ENCODE measurements at regions not wholly inside any gene's neighbourhood (a gene's known extent, or its start where the extent isn't known, plus 50 kb on each side); places are given as distances from the start of the nearest gene placed in this dataset.

DNA sequence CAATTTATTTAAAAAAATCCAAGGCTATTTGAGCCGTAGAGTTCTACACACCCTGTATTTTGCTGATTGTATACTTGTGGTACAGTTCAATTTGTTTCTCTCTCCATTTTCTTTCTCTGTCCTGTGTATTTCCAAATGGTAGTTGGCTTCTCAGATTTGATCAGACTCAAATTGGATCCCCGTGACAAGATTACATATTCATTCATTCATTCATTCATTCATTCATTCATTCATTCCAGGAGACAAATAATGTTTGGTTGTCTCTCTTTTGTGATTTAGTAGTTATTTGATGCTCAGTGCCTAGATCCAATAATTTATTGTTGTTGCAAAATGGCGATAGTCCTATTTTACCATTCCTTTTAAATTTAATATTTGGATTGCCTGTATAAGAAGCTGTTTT lies 292.8 kb upstream of the RIOK2 start:
- Histone ChIP-seq H3K36me3 (replicated peaks; ENCODE audit: insufficient read depth, low read depth) (no peaks in the 10 kb centered on the region), H3K9me2 (replicated peaks; ENCODE audit: insufficient read depth) (no peaks in the 10 kb centered on the region), H3K79me2 (no peaks in the 10 kb centered on the region), H3K4me3 (no peak overlapping the region), H2AFZ (no peak overlapping the region), H3K4me2 (no peak overlapping the region), H3K27me3 (no peaks in the 10 kb centered on the region), H4K20me1 (ENCODE audit: insufficient read depth, poor library complexity, severe bottlenecking) (no peaks in the 10 kb centered on the region), H3K4me1 (ENCODE audit: insufficient read depth) (no peaks in the 10 kb centered on the region), H3K27ac (no peak overlapping the region), H3K9me3 (ENCODE audit: low read depth) (no peaks in the 10 kb centered on the region)
- TF ChIP-seq EZH2phosphoT487 (IDR thresholded peaks at IDR 0.05; ENCODE audit: low read depth, severe bottlenecking, unreplicated experiment) (no peak), CTCF (IDR thresholded peaks at IDR 0.05; ENCODE audit: poor library complexity) (no peak), EZH2 (IDR thresholded peaks at IDR 0.05; ENCODE audit: borderline replicate concordance) (no peak)
- 95% methylated on average over 3 of the region's 3 CpGs for WGBS (ENCODE audit: low lambda C conversion rate, missing lambda C conversion rate)
- no peak for DNase-seq (ENCODE audit: low spot score)

DNA sequence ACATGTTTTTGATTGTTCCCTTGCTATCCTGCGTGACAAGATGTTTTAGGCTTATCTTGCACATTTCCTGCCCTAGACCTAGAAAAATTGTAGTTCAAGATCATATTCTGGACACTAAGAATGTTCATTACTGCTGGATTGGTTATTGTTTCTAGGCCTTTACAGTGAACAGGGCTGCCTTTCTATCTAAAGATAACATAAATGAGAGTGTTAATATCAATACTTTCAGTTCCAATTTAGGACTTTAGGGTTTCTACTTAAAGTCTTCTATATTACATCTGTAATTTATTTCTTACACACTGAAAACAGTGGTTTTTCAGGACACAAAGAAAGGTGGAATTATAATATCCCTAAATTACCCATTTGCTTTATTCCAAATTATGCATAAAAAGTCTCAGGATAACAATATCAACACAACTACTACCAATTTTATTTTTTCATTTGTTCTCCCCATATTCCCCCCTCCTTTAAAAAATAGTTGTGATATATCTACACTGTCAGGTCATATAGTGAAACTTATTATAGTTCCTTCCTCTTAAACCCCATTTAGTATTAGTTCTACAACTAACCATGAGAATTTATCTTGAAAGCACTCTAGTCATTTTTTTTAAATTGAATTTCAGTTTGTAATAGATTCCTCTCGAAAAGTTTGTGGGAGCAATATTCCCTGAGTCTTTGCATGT lies 293.9 kb upstream of the RIOK2 start:
- H3K9me2 ChIP-seq (replicated peaks; ENCODE audit: insufficient read depth), result no peaks in the 10 kb centered on the region
- H4K20me1 ChIP-seq (ENCODE audit: insufficient read depth, poor library complexity, severe bottlenecking), result no peaks in the 10 kb centered on the region
- no peaks in the 10 kb centered on the region for H3K4me1 ChIP-seq (ENCODE audit: insufficient read depth)
- no peak for TF ChIP-seq CTCF (IDR thresholded peaks at IDR 0.05; ENCODE audit: poor library complexity)
- TF ChIP-seq EZH2phosphoT487 (IDR thresholded peaks at IDR 0.05; ENCODE audit: low read depth, severe bottlenecking, unreplicated experiment), result no peak
- TF ChIP-seq EZH2 (IDR thresholded peaks at IDR 0.05; ENCODE audit: borderline replicate concordance), result no peak
- H3K27ac ChIP-seq, result no peak overlapping the region
- DNase-seq (ENCODE audit: low spot score), result no peak
- no peak overlapping the region for H3K4me3 ChIP-seq
- no peaks in the 10 kb centered on the region for H3K36me3 ChIP-seq (replicated peaks; ENCODE audit: insufficient read depth, low read depth)
- H3K9me3 ChIP-seq (ENCODE audit: low read depth), result no peaks in the 10 kb centered on the region
- 90% methylated on average over 2 of the region's 2 CpGs for WGBS (ENCODE audit: low lambda C conversion rate, missing lambda C conversion rate)
- no peaks in the 10 kb centered on the region for H3K27me3 ChIP-seq
- no peak overlapping the region for H2AFZ ChIP-seq
- no peak overlapping the region for H3K4me2 ChIP-seq
- no peaks in the 10 kb centered on the region for H3K79me2 ChIP-seq

DNA sequence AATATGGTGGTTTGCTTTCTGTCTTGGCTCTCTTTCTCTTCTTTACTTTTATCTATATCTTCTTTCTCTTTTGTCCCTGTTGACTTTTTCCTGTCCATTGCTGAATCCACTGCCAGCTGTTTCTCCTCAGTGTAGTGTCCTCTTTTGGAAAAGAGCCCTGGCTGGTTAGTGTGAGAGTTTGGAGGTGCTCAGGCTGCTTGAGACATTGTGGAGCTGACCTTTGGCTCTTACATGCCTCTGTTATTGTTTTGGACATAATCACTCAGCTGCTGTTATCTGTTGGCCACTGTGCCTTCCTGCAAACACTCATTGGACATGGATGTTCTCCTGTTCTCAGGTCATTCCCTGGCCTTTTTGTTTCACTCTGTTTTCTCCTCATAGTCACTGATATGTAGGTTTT lies 295.4 kb upstream of the RIOK2 start:
- TF ChIP-seq CTCF (IDR thresholded peaks at IDR 0.05; ENCODE audit: poor library complexity) (no peak), EZH2phosphoT487 (IDR thresholded peaks at IDR 0.05; ENCODE audit: low read depth, severe bottlenecking, unreplicated experiment) (no peak), EZH2 (IDR thresholded peaks at IDR 0.05; ENCODE audit: borderline replicate concordance) (no peak)
- no peaks in the 10 kb centered on the region for H3K4me1 ChIP-seq (ENCODE audit: insufficient read depth)
- DNase-seq (ENCODE audit: low spot score), result no peak
- no peak overlapping the region for H3K4me2 ChIP-seq
- H3K27ac ChIP-seq, result no peak overlapping the region
- H3K9me2 ChIP-seq (replicated peaks; ENCODE audit: insufficient read depth), result no peaks in the 10 kb centered on the region
- H3K79me2 ChIP-seq, result no peaks in the 10 kb centered on the region
- H3K36me3 ChIP-seq (replicated peaks; ENCODE audit: insufficient read depth, low read depth), result no peaks in the 10 kb centered on the region
- H3K9me3 ChIP-seq (ENCODE audit: low read depth), result no peaks in the 10 kb centered on the region
- no peaks in the 10 kb centered on the region for H3K27me3 ChIP-seq
- no peaks in the 10 kb centered on the region for H4K20me1 ChIP-seq (ENCODE audit: insufficient read depth, poor library complexity, severe bottlenecking)
- no peak overlapping the region for H2AFZ ChIP-seq
- no peak overlapping the region for H3K4me3 ChIP-seq

DNA sequence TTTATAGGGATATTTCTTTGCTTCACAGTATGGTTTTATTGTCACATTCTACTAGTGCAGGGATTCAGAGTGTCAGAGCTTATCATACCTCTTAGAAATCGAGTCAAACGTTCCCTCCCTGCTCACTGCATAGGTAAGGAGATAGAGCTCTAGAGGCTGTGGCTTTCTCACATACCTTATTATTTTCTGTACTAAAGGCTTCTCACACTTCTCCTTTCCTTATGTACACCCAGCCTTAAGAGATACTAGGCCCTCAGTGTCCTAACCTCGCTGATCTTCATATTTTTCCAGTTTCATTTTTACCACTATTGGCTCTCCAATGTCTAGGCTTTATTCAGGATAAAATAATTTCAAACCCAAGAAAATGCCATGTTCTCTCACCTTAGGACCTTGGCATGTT lies 297.3 kb upstream of the RIOK2 start:
- Histone ChIP-seq H3K4me3 (no peak overlapping the region), H3K27ac (no peak overlapping the region), H3K4me1 (ENCODE audit: insufficient read depth) (no peaks in the 10 kb centered on the region), H3K79me2 (no peaks in the 10 kb centered on the region), H3K4me2 (no peak overlapping the region), H3K9me2 (replicated peaks; ENCODE audit: insufficient read depth) (no peaks in the 10 kb centered on the region), H3K36me3 (replicated peaks; ENCODE audit: insufficient read depth, low read depth) (no peaks in the 10 kb centered on the region), H2AFZ (no peak overlapping the region), H3K27me3 (no peaks in the 10 kb centered on the region), H4K20me1 (ENCODE audit: insufficient read depth, poor library complexity, severe bottlenecking) (no peaks in the 10 kb centered on the region), H3K9me3 (ENCODE audit: low read depth) (no peaks in the 10 kb centered on the region)
- DNase-seq (ENCODE audit: low spot score), result no peak
- 69% methylated on average over 3 of the region's 3 CpGs for WGBS (ENCODE audit: low lambda C conversion rate, missing lambda C conversion rate)
- TF ChIP-seq EZH2phosphoT487 (IDR thresholded peaks at IDR 0.05; ENCODE audit: low read depth, severe bottlenecking, unreplicated experiment), result no peak
- TF ChIP-seq CTCF (IDR thresholded peaks at IDR 0.05; ENCODE audit: poor library complexity), result no peak
- no peak for TF ChIP-seq EZH2 (IDR thresholded peaks at IDR 0.05; ENCODE audit: borderline replicate concordance)
